Activated CD4-positive, alpha-beta memory T cell treated with anti-CD3 and anti-CD28 coated beads, Interleukin-2, amount 10 ng/mL, durations not matched to agents 7 days and 5 days (primary cell): ENCODE measurements at regions not wholly inside any gene's neighbourhood (a gene's known extent, or its start where the extent isn't known, plus 50 kb on each side); places are given as distances from the start of the nearest gene placed in this dataset.
"Not testable (repeated sequence)": the region's sequence is repeated elsewhere in the genome, so short reads cannot be mapped to it uniquely, and the experiment has no call there.

Experiments used
- CTCF ChIA-PET: fragments of 350-600 bp; sonication (Branson Sonifier 250); formaldehyde crosslinking; loops from one replicate; lab custom pipeline; 2021; ENCODE audit warnings: antibody characterized with exemption, inconsistent platforms; lab: Charles Lee
- POLR2A ChIA-PET: fragments of 350-600 bp; sonication (Branson Sonifier 250); formaldehyde crosslinking; loops from one replicate; lab custom pipeline; 2021; ENCODE audit warnings: antibody characterized with exemption; lab: Charles Lee
- DNase-seq: peaks from one replicate; pipeline ENCODE4 v3.0.0-alpha.2; 2020
- H3K27ac Mint-ChIP-seq: one replicate; pipeline ENCODE4 v1.8.0; 2021; ENCODE audit warnings: mild to moderate bottlenecking, mixed read lengths
- H3K27me3 Mint-ChIP-seq: one replicate; pipeline ENCODE4 v1.8.0; 2021; ENCODE audit warnings: mixed read lengths
- H3K36me3 Mint-ChIP-seq: one replicate; pipeline ENCODE4 v1.8.0; 2021; ENCODE audit warnings: low read depth, mixed read lengths
- H3K4me1 Mint-ChIP-seq: one replicate; pipeline ENCODE4 v1.8.0; 2021; ENCODE audit warnings: mixed read lengths
- H3K4me3 Mint-ChIP-seq: one replicate; pipeline ENCODE4 v1.8.0; 2021; ENCODE audit warnings: mild to moderate bottlenecking, mixed read lengths
- H3K9me3 Mint-ChIP-seq: one replicate; pipeline ENCODE4 v1.8.0; 2021; ENCODE audit warnings: mixed read lengths

DNA sequence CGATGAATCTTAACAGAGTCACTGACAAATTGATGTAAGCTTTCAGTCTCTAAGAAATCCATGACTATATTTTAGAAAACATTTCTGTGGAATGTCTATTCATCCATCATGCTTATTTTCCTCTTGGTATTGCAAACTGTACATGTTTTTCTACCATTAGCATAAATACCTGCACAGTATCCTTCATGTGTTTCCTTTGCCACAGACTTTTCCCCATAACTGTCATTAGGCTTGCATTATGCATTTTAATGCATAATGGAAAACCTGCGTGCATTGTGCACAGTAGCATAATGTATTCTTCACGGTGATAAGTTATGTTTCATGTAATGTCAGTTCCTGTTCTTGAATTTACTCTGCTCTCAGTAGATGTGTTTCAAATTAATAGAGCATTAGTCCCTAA is 403.1 kb upstream of the EPHA3 start:
- Mint-ChIP-seq H3K4me1 (no peaks in the 10 kb centered on the region), H3K4me3 (no peak overlapping the region), H3K27ac (no peak overlapping the region), H3K36me3 (no peaks in the 10 kb centered on the region), H3K27me3 (no peaks in the 10 kb centered on the region), H3K9me3 (no peaks in the 10 kb centered on the region)
- POLR2A ChIA-PET: no interaction called here
- no peak for DNase-seq
- CTCF ChIA-PET: no interaction called here

DNA sequence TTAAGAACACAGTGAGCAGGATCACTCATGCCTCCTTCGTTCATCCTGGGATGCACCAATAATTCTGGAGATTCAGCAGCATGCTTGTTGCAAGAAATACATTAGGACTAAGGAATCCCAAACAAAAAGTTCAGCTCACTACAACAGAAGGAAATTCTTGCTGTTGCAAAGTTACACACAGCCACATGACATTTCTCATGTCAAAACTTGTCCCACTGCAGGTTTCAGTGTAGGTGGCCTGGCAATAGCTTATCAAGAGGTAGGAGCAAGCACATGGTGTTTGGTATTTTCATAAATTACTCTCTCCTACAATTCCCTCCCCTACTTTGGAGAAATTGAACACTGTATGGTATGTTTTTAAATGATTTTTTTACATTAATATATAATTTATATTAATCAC is 399.6 kb upstream of the EPHA3 start:
- CTCF ChIA-PET: no interaction called here
- no peaks in the 10 kb centered on the region for H3K27me3 Mint-ChIP-seq
- H3K4me1 Mint-ChIP-seq: no peaks in the 10 kb centered on the region
- H3K4me3 Mint-ChIP-seq: no peak overlapping the region
- DNase-seq: no peak
- no peak overlapping the region for H3K27ac Mint-ChIP-seq
- H3K36me3 Mint-ChIP-seq: no peaks in the 10 kb centered on the region
- H3K9me3 Mint-ChIP-seq: peaks cover 6% of the 10 kb centered on the region
- POLR2A ChIA-PET: no interaction called here

DNA sequence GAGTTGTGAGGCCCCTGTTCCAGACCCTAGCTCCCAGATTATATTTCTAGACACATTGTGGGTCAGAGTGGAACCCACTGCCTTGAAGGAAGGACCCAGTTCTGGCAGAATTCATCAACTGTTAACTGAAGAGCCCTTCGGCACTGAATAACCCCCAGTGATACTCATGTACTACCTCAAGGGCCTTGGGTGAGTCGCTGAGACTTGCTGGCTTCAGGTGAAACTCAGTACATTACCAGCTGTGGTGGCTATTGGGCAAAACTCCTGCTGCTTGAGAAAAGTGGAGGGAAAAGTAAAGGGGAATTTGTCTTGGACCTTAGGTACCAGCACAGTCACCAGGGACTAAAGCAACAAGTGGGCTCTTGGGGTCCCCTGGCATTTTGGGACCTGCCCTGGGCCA is 394.9 kb upstream of the EPHA3 start:
- no peaks in the 10 kb centered on the region for H3K27me3 Mint-ChIP-seq
- peaks cover 13% of the 10 kb centered on the region for H3K9me3 Mint-ChIP-seq
- ChIA-PET POLR2A (no interaction called here), CTCF (no interaction called here)
- no peaks in the 10 kb centered on the region for H3K4me1 Mint-ChIP-seq
- H3K4me3 Mint-ChIP-seq: no peak overlapping the region
- H3K36me3 Mint-ChIP-seq: no peaks in the 10 kb centered on the region
- no peak for DNase-seq
- no peak overlapping the region for H3K27ac Mint-ChIP-seq

DNA sequence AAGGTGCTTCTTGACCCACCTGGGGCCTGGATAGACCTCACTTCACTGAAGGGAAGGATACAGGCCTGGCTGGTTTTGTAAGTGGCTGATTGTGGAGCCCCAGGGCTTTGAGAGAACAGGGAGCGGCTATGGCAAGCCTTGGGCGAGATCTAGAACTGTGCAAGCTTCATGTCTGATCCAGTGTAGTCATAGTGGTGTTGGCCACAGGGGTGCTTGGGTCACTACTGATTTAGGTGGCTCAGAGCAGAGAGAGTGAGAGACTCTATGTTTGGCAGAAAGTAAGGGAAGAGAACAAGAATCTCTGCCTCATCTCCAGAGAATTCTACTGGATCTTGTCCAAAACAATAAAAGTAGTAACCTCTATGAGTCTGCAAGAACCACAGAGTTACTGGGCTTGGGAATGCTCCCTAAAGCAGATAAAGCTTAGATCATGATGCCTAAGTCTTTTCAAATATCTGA is 394.2 kb upstream of the EPHA3 start:
- CTCF ChIA-PET: no interaction called here
- POLR2A ChIA-PET: no interaction called here
- no peak overlapping the region for H3K27ac Mint-ChIP-seq
- no peaks in the 10 kb centered on the region for H3K27me3 Mint-ChIP-seq
- H3K4me1 Mint-ChIP-seq: no peaks in the 10 kb centered on the region
- no peaks in the 10 kb centered on the region for H3K36me3 Mint-ChIP-seq
- no peak for DNase-seq
- H3K9me3 Mint-ChIP-seq: peaks cover 13% of the 10 kb centered on the region
- H3K4me3 Mint-ChIP-seq: no peak overlapping the region

DNA sequence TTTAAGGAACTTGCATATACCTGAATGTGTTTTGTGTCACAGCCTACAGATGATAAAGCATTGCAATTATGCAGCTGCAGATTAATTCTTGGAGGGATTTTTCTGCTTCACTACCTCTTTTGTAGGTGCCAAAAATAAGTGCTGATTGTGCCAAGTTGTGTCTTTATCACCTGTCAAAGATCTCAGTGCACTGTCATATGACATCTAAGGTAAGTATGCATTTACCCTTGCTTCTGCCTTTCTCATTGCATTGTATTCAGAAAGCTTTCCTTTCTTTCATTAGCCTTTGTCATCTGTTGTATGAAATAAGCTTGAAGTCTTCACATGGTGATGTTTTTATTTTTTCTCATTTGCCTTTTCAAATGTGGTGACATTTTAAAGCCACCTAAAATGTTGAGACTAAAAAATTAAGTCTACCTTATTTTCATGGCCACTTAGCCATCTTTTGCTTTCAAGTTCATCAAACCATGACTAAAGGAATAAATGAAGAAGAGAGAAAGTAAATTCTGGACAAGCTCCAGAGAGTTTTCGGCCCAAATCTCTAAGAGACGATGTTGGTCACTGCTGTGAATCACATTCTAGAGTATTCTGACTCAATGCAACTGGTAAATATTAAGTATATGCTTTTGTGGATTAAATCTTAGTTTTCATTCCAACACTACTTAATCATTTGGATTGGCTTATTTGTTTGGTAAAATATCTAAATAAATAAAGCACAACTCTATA is 381.8 kb upstream of the EPHA3 start:
- POLR2A ChIA-PET: no interaction called here
- CTCF ChIA-PET: no interaction called here

DNA sequence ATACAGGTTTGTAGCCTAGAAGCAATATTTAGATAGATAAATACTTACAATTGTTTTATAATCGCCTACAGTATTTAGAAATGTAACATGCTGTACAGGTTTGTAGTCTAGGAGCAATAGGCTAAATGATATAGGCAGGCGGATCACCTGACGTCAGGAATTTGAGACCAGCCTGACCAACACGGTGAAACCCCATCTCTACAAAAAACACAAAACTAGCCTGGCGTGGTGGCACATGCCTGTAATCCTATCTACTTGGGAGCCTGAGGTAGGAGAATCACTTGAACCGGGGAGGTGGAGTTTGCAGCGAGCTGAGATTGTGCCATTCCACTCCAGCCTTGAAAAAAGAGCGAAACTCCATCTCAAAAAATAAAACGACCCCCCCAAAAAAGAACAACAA is 375.2 kb upstream of the EPHA3 start:
- Mint-ChIP-seq H3K36me3 (no peaks in the 10 kb centered on the region), H3K4me1 (no peaks in the 10 kb centered on the region), H3K4me3 (no peak overlapping the region), H3K27ac (no peak overlapping the region), H3K9me3 (no peaks in the 10 kb centered on the region), H3K27me3 (no peaks in the 10 kb centered on the region)
- POLR2A ChIA-PET: no interaction called here
- CTCF ChIA-PET: no interaction called here
- no peak for DNase-seq

More for the DNA sequence above, 381.8 kb upstream of the EPHA3 start:
- DNase-seq: no peak
- H3K4me1 Mint-ChIP-seq: no peaks in the 10 kb centered on the region
- H3K27ac Mint-ChIP-seq: no peak overlapping the region
- peaks cover 4% of the 10 kb centered on the region for H3K9me3 Mint-ChIP-seq
- H3K4me3 Mint-ChIP-seq: no peak overlapping the region
- no peaks in the 10 kb centered on the region for H3K36me3 Mint-ChIP-seq
- no peaks in the 10 kb centered on the region for H3K27me3 Mint-ChIP-seq

DNA sequence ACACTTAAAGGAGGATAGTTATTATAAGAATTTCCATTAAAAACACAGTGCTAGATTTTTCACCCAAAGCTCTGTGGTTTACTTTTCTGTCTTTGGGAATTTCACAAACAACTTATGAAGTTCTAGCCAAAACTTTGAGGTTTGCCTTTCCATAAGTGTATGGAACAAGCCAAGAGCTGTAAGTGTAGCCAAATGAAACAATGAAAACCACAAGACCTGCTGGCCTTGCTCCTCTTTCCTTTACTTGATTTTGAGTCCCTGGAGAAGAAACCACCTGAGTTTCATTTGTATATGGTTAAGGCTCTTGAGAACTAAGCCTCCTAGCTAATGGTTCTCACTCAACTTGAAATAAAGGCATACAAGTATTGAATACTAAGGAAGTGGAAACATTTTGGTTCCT is 365.3 kb upstream of the EPHA3 start:
- no peaks in the 10 kb centered on the region for H3K4me1 Mint-ChIP-seq
- H3K27me3 Mint-ChIP-seq: no peaks in the 10 kb centered on the region
- H3K9me3 Mint-ChIP-seq: peaks cover 12% of the 10 kb centered on the region
- no peak for DNase-seq
- ChIA-PET POLR2A (no interaction called here), CTCF (no interaction called here)
- no peaks in the 10 kb centered on the region for H3K36me3 Mint-ChIP-seq
- H3K27ac Mint-ChIP-seq: no peak overlapping the region
- H3K4me3 Mint-ChIP-seq: no peak overlapping the region

DNA sequence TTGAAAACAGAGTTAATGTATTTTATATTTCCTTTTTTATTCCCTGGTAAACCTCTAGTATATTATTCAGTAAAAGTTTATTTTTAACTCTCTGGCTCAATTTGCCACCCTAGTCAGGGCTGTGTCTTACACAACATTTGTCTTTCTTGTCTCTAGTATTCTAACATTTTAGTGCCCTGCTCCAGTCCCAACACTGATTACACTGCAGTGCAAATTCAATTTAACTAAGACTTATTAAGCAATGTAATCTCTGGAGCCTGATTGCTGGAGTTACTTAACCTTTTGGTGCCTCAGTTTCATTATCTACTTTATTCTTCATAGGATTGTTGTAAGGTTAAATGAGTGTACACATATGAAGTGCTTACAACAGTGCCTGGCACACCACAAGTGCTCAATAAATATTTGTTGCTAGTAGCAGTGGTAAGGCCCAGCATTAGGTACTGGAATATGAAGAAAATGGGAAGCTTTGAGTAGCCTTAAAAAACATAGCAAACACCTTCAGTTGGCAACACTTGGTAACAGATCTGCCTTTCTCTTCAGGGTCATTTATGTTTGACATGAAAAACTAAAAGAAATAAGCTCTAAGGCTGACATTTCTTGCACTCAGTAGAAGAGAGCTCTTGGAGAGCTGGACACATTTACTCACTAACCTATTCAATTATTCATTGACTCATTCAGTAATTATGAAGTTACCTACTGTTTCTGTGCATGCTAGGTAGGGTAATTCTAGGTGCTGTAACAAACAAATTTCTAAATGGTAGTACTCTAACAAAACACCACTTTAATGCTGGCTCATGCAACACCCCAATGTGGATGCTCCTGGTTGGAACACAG is 364.5 kb upstream of the EPHA3 start:
- no peaks in the 10 kb centered on the region for H3K27me3 Mint-ChIP-seq
- DNase-seq: no peak
- POLR2A ChIA-PET: no interaction called here
- H3K4me3 Mint-ChIP-seq: no peak overlapping the region
- no peak overlapping the region for H3K27ac Mint-ChIP-seq
- H3K4me1 Mint-ChIP-seq: no peaks in the 10 kb centered on the region
- no peaks in the 10 kb centered on the region for H3K36me3 Mint-ChIP-seq
- CTCF ChIA-PET: no interaction called here
- H3K9me3 Mint-ChIP-seq: peaks cover 9% of the 10 kb centered on the region

DNA sequence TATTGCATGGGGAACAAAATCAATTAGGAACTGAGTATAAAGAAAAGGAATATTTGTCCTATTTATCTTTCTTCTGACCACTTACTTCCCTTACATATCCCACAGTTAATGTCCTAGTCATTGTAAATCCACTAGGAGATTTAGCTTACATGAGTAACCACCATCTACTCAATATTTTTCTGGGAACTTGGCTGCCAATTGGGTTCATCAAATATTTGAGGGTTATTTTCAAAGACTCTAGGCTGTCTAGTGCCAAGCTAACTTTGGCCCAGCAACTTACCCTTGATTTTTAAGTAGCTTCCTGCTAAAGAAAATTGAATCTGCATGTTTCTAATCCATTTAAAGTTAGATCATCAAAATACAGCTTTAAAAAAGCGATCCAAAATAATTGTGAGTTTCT is 362.5 kb upstream of the EPHA3 start:
- POLR2A ChIA-PET: no interaction called here
- Mint-ChIP-seq H3K4me1 (no peaks in the 10 kb centered on the region), H3K27ac (no peak overlapping the region), H3K4me3 (no peak overlapping the region), H3K9me3 (peaks cover 11% of the 10 kb centered on the region), H3K27me3 (no peaks in the 10 kb centered on the region), H3K36me3 (no peaks in the 10 kb centered on the region)
- DNase-seq: no peak
- CTCF ChIA-PET: no interaction called here

DNA sequence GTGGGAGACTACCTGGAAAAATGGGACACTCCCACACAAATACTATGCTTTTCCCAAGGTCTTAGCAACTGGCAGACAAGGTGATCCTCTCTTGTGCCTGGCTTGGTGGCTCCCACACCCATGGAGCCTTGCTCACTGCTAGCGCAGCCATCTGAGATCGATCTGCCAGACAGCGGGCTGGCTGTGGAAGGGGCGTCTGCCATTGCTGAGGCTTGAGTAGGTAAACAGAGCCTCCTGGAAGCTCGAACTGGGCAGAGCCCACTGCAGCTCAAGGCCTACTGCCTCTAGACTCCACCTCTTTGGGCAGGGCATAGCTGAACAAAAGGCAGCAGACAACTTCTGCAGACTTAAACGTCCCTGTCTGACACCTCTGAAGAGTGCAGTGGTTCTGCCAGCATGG is 360.3 kb upstream of the EPHA3 start:
- POLR2A ChIA-PET, H3K36me3 Mint-ChIP-seq, CTCF ChIA-PET, H3K27me3 Mint-ChIP-seq, H3K27ac Mint-ChIP-seq, H3K4me1 Mint-ChIP-seq, DNase-seq, H3K4me3 Mint-ChIP-seq: not testable (repeated sequence)
- H3K9me3 Mint-ChIP-seq: peaks cover 13% of the 10 kb centered on the region

DNA sequence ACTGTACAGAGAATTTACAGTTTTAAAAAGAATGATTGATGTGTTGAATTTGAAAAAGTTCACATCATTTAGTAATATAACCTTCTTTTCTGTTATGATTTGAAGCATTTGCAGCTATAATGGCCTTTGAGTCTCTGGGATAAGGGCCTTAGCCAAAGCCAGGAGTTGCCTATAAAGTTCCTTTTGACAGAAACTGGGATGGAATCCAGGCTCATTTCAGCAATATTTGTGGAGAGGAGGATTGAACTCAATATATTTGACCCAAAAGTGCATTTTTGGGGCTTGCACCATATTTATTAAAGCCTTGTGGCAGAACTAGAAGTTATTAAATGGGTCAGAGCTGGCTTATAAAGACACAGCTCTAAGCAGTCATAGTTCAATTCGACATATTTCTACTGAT is 348.7 kb upstream of the EPHA3 start:
- H3K27ac Mint-ChIP-seq: no peak overlapping the region
- H3K36me3 Mint-ChIP-seq: no peaks in the 10 kb centered on the region
- POLR2A ChIA-PET: no interaction called here
- H3K9me3 Mint-ChIP-seq: no peaks in the 10 kb centered on the region
- CTCF ChIA-PET: no interaction called here
- H3K4me1 Mint-ChIP-seq: no peaks in the 10 kb centered on the region
- H3K27me3 Mint-ChIP-seq: no peaks in the 10 kb centered on the region
- H3K4me3 Mint-ChIP-seq: no peak overlapping the region
- no peak for DNase-seq

DNA sequence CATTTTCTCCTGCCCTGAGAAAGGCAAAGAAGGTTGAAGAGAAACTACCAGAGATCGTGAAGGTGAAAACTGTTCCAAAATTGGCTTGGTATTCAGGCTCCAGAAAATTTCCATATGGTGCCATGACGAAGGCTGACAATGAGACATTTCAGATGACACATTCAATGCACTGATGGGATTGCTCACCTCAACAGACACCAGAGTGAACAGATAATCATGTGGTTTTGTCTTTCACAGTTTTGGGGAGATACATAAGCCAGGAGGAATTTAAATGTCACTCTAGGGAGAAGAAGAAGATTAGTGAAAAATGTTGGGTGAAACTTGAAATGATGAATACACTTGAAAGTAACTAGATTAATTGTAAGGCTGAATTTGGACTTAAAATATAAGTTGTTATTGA is 339.7 kb upstream of the EPHA3 start:
- ChIA-PET CTCF (no interaction called here), POLR2A (no interaction called here)
- Mint-ChIP-seq H3K27me3 (no peaks in the 10 kb centered on the region), H3K4me1 (no peaks in the 10 kb centered on the region), H3K9me3 (peaks cover 5% of the 10 kb centered on the region), H3K36me3 (no peaks in the 10 kb centered on the region), H3K27ac (no peak overlapping the region), H3K4me3 (no peak overlapping the region)
- DNase-seq: no peak

DNA sequence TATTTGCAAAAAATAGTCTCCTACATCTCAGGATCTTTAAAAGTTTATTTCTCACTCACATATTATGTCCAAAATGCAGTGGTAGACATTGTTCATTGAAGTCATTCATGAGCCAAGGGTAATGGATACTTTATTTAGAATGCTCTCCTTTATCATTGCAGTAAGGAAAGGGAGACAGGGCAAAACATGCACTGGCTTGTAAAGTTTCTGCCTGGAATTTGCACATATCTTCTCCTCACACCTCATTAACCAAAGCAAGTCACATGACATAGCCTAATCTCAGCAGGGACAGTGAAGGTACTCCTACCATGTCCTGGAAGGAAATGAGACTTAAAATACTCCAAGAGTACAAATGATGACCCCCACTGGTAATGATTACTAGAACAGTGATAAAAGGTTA is 333.7 kb upstream of the EPHA3 start:
- Mint-ChIP-seq H3K27ac (no peak overlapping the region), H3K4me1 (no peaks in the 10 kb centered on the region), H3K4me3 (no peak overlapping the region), H3K9me3 (peaks cover 5% of the 10 kb centered on the region), H3K27me3 (no peaks in the 10 kb centered on the region), H3K36me3 (no peaks in the 10 kb centered on the region)
- ChIA-PET CTCF (no interaction called here), POLR2A (no interaction called here)
- DNase-seq: no peak
